K562 (cell line): ENCODE measurements at regions not wholly inside any gene's neighbourhood (a gene's known extent, or its start where the extent isn't known, plus 50 kb on each side); places are given as distances from the start of the nearest gene placed in this dataset.
A peak's percentile ranks its signal among the peaks of the same experiment; 100 is the strongest.

ENCODE experiments used
- ATAC-seq: fragments of 200-7000 bp; cut with Tn5 transposase; 3 replicates; pipeline ENCODE4 v1.9.1; 2020; ENCODE audit warnings: moderate library complexity
- BruUV-seq: library from RNA; stranded (reverse); fragments of 400-500 nt; replicated peaks from 2 replicates; lab custom pipeline; 2021; lab: Mats Ljungman, UMichigan
- CTCF ChIA-PET: fragments of 300-600 bp; formaldehyde crosslinking; extraction: SDS; loops from one replicate; lab custom pipeline; 2021; ENCODE audit warnings: low intra/inter-chr PET ratio; lab: Yijun Ruan, JAX
- POLR2A ChIA-PET: fragments of 300-600, 350-650 bp; sonication (Branson Sonifier 250); formaldehyde crosslinking; extraction: SDS; loops from one replicate; lab custom pipeline; 2021; ENCODE audit warnings: antibody characterized with exemption, inconsistent platforms; lab: Yijun Ruan, JAX
- DNase-seq, 4 experiments: peaks; one replicate each; pipeline versions ENCODE4 v3.0.0 to v3.0.0-alpha.2; 2011 to 2018; ENCODE audit warnings: low spot score in 3 of 4, mixed read lengths in 3 of 4; ENCODE audit errors: extremely low read depth in 1 of 4
- FAIRE-seq: peaks from 2 replicates; lab custom pipeline; 2011; peaks lifted over from hg19 to GRCh38; lab: Jason Lieb, UNC
- H2AFZ ChIP-seq: 2 replicates; pipeline ENCODE4 v1.6.0; 2011; ENCODE audit warnings: low read depth, low read length, control low read depth, inconsistent platforms
- H3K27ac ChIP-seq: fragments of 200-600 bp; 3 replicates; pipeline ENCODE4 v1.8.0; 2011; ENCODE audit warnings: low read depth, mild to moderate bottlenecking, control low read depth, inconsistent platforms, low read length, moderate library complexity, mixed read lengths; ENCODE audit errors: extremely low read depth
- H3K27me3 ChIP-seq, 2 experiments: fragments of 300-600 bp in 1 of 2; 2 replicates in 1 of 2; 3 replicates in 1 of 2; pipeline versions ENCODE4 v1.6.0 to v1.8.0; 2011; ENCODE audit warnings: inconsistent platforms in 2 of 2, low read length in 2 of 2, mild to moderate bottlenecking in 1 of 2, mixed read lengths in 1 of 2, moderate library complexity in 1 of 2; ENCODE audit not compliant: control insufficient read depth in 2 of 2, insufficient read depth in 2 of 2
- H3K36me3 ChIP-seq: fragments of 300-600 bp; 3 replicates; pipeline ENCODE4 v1.8.0; 2011; ENCODE audit warnings: mild to moderate bottlenecking, low read length, inconsistent platforms; ENCODE audit not compliant: control insufficient read depth, insufficient read depth
- H3K4me1 ChIP-seq, 2 experiments: fragments of 200-600 bp in 1 of 2; replicated peaks in 1 of 2; 2 replicates in 1 of 2; 3 replicates in 1 of 2; pipeline versions ENCODE4 v1.5.1 to v1.8.0; 2011; ENCODE audit warnings: inconsistent platforms in 2 of 2, low read length in 2 of 2, mild to moderate bottlenecking in 1 of 2, mixed read lengths in 1 of 2, moderate library complexity in 1 of 2; ENCODE audit not compliant: control insufficient read depth in 2 of 2, insufficient read depth in 2 of 2
- H3K4me2 ChIP-seq: 2 replicates; pipeline ENCODE4 v1.6.1; 2011; ENCODE audit warnings: low read length, control low read depth, inconsistent platforms, mixed read lengths; ENCODE audit not compliant: insufficient read depth
- H3K4me3 ChIP-seq: fragments of 200-600 bp; sonication (generic), shearing (Covaris generic); 2 replicates; pipeline ENCODE4 v1.5.1; 2016; ENCODE audit warnings: control low read depth, inconsistent platforms
- H3K79me2 ChIP-seq: fragments of 200-600 bp; 3 replicates; pipeline ENCODE4 v1.8.0; 2011; ENCODE audit warnings: low read length, inconsistent platforms; ENCODE audit not compliant: control insufficient read depth, insufficient read depth
- H3K9ac ChIP-seq, 2 experiments: 2 replicates each; pipeline versions ENCODE4 v1.6.0 to v1.6.1; 2011; ENCODE audit warnings: low read depth in 2 of 2, low read length in 2 of 2, control low read depth in 1 of 2, inconsistent platforms in 1 of 2, mild to moderate bottlenecking in 1 of 2, mixed read lengths in 1 of 2; ENCODE audit not compliant: insufficient read depth in 1 of 2
- H3K9me1 ChIP-seq: one replicate; pipeline ENCODE4 v1.6.0; 2011; ENCODE audit warnings: inconsistent platforms, mild to moderate bottlenecking, low read length, moderate library complexity; ENCODE audit not compliant: control insufficient read depth, insufficient read depth
- H3K9me3 ChIP-seq: replicated peaks from 2 replicates; pipeline ENCODE4 v1.5.1; 2011; ENCODE audit warnings: low read depth, low read length, inconsistent platforms; ENCODE audit not compliant: control insufficient read depth, insufficient read depth
- H4K20me1 ChIP-seq: replicated peaks from 2 replicates; pipeline ENCODE4 v1.6.1; 2011; ENCODE audit warnings: low read length, inconsistent platforms, mixed read lengths; ENCODE audit not compliant: control insufficient read depth, insufficient read depth
- CTBP1 ChIP-seq: fragments of 450-650 bp; IDR thresholded peaks from 2 replicates; pipeline ENCODE4 v1.6.1; 2016; ENCODE audit warnings: borderline replicate concordance
- KDM1A ChIP-seq, 2 experiments: fragments of 450-650 bp; IDR thresholded peaks; 2 replicates each; pipeline ENCODE4 v1.6.1; 2016; ENCODE audit warnings: mild to moderate bottlenecking in 2 of 2
- MEF2D ChIP-seq: conservative IDR thresholded peaks from 2 replicates; pipeline ENCODE4 v1.6.1; 2016; ENCODE audit warnings: low read depth, missing genetic modification characterization, missing compliant biosample characterization
- NR3C1 ChIP-seq: sonication (generic); formaldehyde crosslinking; IDR thresholded peaks from 2 replicates; pipeline ENCODE4 v1.8.1; 2022; ENCODE audit warnings: missing genetic modification reagents
- ZBTB7A ChIP-seq: IDR thresholded peaks from 2 replicates; pipeline ENCODE4 v1.6.1; 2011; ENCODE audit warnings: low read depth, mild to moderate bottlenecking, low read length, moderate library complexity, borderline replicate concordance; ENCODE audit not compliant: control insufficient read depth
- ZNF217 ChIP-seq: sonication (generic); formaldehyde crosslinking; IDR thresholded peaks from 2 replicates; pipeline ENCODE4 v1.8.0; 2022; ENCODE audit warnings: mild to moderate bottlenecking, missing genetic modification reagents
- WGBS: fragments of 100-300 bp; shearing (Covaris generic); methylation state at CpG from one replicate; pipeline ENCODE4 v1.1.6; 2016; ENCODE audit warnings: low coverage, mixed read lengths; ENCODE audit not compliant: insufficient coverage; ENCODE audit errors: missing lambda C conversion rate; 5-methylcytosine and 5-hydroxymethylcytosine counted together
- in situ Hi-C: fragments of 300-500 bp; cut with MboI; formaldehyde crosslinking; loops from 4 replicates; pipeline ENCODE4 v1.15.0; 2018; ENCODE audit warnings: inconsistent platforms, mixed read lengths
- intact Hi-C: fragments of 100-400 bp; cut with micrococcal nuclease; formaldehyde crosslinking; loops from 2 replicates; pipeline ENCODE4 v1.14.2; 2022
- TF ChIP-seq, protein P1 (sequence below): fragments of 450-650 bp; formaldehyde crosslinking; IDR thresholded peaks from 2 replicates; pipeline ENCODE4 v1.4.0; 2022; ENCODE audit warnings: missing genetic modification characterization

DNA sequence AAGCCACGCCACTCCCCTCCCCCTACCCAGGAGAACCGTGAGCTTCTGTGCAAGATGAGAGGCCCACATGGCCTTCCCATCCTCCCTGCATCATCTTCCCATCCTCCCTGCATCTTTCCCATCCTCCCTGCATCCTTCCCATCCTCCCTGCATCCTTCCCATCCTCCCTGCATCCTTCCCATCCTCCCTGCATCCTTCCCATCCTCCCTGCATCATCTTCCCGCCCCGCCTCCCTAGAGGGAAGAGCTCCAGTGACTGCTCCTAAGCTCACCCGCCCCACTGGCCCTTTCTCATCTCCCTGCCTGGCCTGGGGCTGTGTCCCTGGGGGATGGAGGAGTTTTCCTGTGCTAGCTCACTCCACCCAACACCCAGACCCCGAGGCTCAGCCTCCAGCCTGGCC is 93.3 kb upstream of the ASAP2 start:
- H3K27ac ChIP-seq: no peak overlapping the region
- intact Hi-C loops: loop anchor here (5.0 to 10.0 kb wide), 2 partner anchors 241 to 598 kb away; no protein-coding TSS in a partner anchor
- in situ Hi-C loops: no loop called here

More for the DNA sequence above, 93.3 kb upstream of the ASAP2 start:
- Histone ChIP-seq H3K79me2 (no peaks in the 10 kb centered on the region), H3K4me1 (peaks cover 11 to 12% of the 10 kb centered on the region in 2 experiments; a peak in 4 of 5 replicates), H3K9me1 (no peaks in the 10 kb centered on the region), H4K20me1 (no peaks in the 10 kb centered on the region), H3K27me3 (no peaks in the 10 kb centered on the region), H3K9ac (no peak overlapping the region), H3K9me3 (no peaks in the 10 kb centered on the region), H2AFZ (no peak overlapping the region), H3K4me3 (no peak overlapping the region), H3K36me3 (no peaks in the 10 kb centered on the region), H3K4me2 (no peak overlapping the region)
- DNase-seq (no peak), ATAC-seq (no peak), FAIRE-seq (no peak)
- ChIA-PET CTCF (no interaction called here), POLR2A (no interaction called here)
- 31% methylated on average over 4 of the region's 6 CpGs for WGBS
- BruUV-seq: no TSS peak
- TF ChIP-seq NR3C1 (no peak), ZNF217 (CRISPR knock-in tag) (no peak), KDM1A (IDR thresholded peaks at IDR 0.05) (peak; percentile 67 to 72; a peak in 3 of 4 replicates), ZBTB7A (no peak), CTBP1 (peak; percentile 76; the same call in 1 of the 2 replicates), MEF2D (tag) (no peak)
- TF ChIP-seq, protein P1, sequence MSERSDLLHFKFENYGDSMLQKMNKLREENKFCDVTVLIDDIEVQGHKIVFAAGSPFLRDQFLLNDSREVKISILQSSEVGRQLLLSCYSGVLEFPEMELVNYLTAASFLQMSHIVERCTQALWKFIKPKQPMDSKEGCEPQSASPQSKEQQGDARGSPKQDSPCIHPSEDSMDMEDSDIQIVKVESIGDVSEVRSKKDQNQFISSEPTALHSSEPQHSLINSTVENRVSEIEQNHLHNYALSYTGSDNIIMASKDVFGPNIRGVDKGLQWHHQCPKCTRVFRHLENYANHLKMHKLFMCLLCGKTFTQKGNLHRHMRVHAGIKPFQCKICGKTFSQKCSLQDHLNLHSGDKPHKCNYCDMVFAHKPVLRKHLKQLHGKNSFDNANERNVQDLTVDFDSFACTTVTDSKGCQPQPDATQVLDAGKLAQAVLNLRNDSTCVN: no peak
